Smooth muscle cell (in vitro differentiated cells): ENCODE measurements at regions not wholly inside any gene's neighbourhood (a gene's known extent, or its start where the extent isn't known, plus 50 kb on each side); places are given as distances from the start of the nearest gene placed in this dataset.

ENCODE experiments used
- DNase-seq: peaks from one replicate; lab custom pipeline; 2025; ENCODE audit not compliant: unreplicated experiment; lab: John Stamatoyannopoulos, UW
- H2AFZ ChIP-seq: fragments of 200-600 bp; sonication (generic); 2 replicates; pipeline ENCODE4 v1.6.0; 2016; ENCODE audit warnings: antibody characterized with exemption, low read depth, mild to moderate bottlenecking
- H3F3A ChIP-seq: fragments of 200-600 bp; sonication (generic); 2 replicates; pipeline ENCODE4 v1.6.0; 2017; ENCODE audit warnings: antibody characterized with exemption, low read depth
- H3K27ac ChIP-seq: fragments of 200-600 bp; sonication (generic); 2 replicates; pipeline ENCODE4 v1.5.1; 2016; ENCODE audit warnings: low read depth, mild to moderate bottlenecking
- H3K27me3 ChIP-seq: fragments of 200-600 bp; sonication (generic); 2 replicates; pipeline ENCODE4 v1.6.1; 2016; ENCODE audit warnings: low read depth, mild to moderate bottlenecking
- H3K36me3 ChIP-seq: fragments of 200-600 bp; sonication (generic); 2 replicates; pipeline ENCODE4 v1.5.1; 2016; ENCODE audit warnings: low read depth
- H3K4me1 ChIP-seq: fragments of 200-600 bp; sonication (generic); 2 replicates; pipeline ENCODE4 v1.5.1; 2016; ENCODE audit warnings: low read depth
- H3K4me2 ChIP-seq: fragments of 200-600 bp; sonication (generic); 2 replicates; pipeline ENCODE4 v1.6.0; 2016; ENCODE audit warnings: mild to moderate bottlenecking
- H3K4me3 ChIP-seq: fragments of 200-600 bp; sonication (generic); 2 replicates; pipeline ENCODE4 v1.5.1; 2016; ENCODE audit warnings: mild to moderate bottlenecking
- H3K79me2 ChIP-seq: fragments of 200-600 bp; sonication (generic); 2 replicates; pipeline ENCODE4 v1.6.0; 2016; ENCODE audit warnings: low read depth, mild to moderate bottlenecking
- H3K9ac ChIP-seq: fragments of 200-600 bp; sonication (generic); 2 replicates; pipeline ENCODE4 v1.6.0; 2016; ENCODE audit warnings: low read depth
- H3K9me3 ChIP-seq: fragments of 200-600 bp; sonication (generic); replicated peaks from 2 replicates; pipeline ENCODE4 v1.5.1; 2016; ENCODE audit warnings: low read depth
- H4K20me1 ChIP-seq: fragments of 200-600 bp; sonication (generic); 2 replicates; pipeline ENCODE4 v1.6.0; 2016; ENCODE audit warnings: low read depth
- CTCF ChIP-seq: fragments of 200-600 bp; sonication (generic); IDR thresholded peaks from 2 replicates; pipeline ENCODE4 v1.5.1; 2017; ENCODE audit warnings: borderline replicate concordance, mild to moderate bottlenecking, antibody characterized with exemption; ENCODE audit not compliant: insufficient read depth, poor library complexity, severe bottlenecking
- WGBS: methylation state at CpG from one replicate; pipeline ENCODE4 v1.1.7; 2016; ENCODE audit warnings: low lambda C conversion rate; 5-methylcytosine and 5-hydroxymethylcytosine counted together

GRCh38 chr12:43009846-43010240 is 420.3 kb upstream of the PRICKLE1 start:
- Histone ChIP-seq H3K4me3 (no peak overlapping the region), H3F3A (no peaks in the 10 kb centered on the region), H3K27me3 (no peaks in the 10 kb centered on the region), H3K27ac (peak overlapping the region; percentile 21), H4K20me1 (no peaks in the 10 kb centered on the region), H3K4me2 (peak overlapping the region; percentile 43), H3K9me3 (no peaks in the 10 kb centered on the region), H3K4me1 (peaks cover 4% of the 10 kb centered on the region), H2AFZ (peak overlapping the region; percentile 44), H3K79me2 (no peaks in the 10 kb centered on the region), H3K9ac (no peak overlapping the region), H3K36me3 (no peaks in the 10 kb centered on the region)
- DNase-seq, result no peak
- no peak for TF ChIP-seq CTCF

GRCh38 chr12:43008953-43009845 is 419.7 kb upstream of the PRICKLE1 start:
- Histone ChIP-seq H3K36me3 (no peaks in the 10 kb centered on the region), H2AFZ (peak overlapping the region; percentile 44), H3K27me3 (no peaks in the 10 kb centered on the region), H3K27ac (peak overlapping the region; percentile 21), H3K4me1 (peaks cover 4% of the 10 kb centered on the region), H3K79me2 (no peaks in the 10 kb centered on the region), H4K20me1 (no peaks in the 10 kb centered on the region), H3K4me3 (no peak overlapping the region), H3F3A (no peaks in the 10 kb centered on the region), H3K9ac (no peak overlapping the region), H3K4me2 (peak overlapping the region; percentile 43), H3K9me3 (no peaks in the 10 kb centered on the region)
- 48% methylated on average over 2 of the region's 2 CpGs for WGBS
- TF ChIP-seq CTCF, result no peak
- DNase-seq, result no peak

GRCh38 chr12:43004908-43005307 is 415.4 kb upstream of the PRICKLE1 start:
- no peaks in the 10 kb centered on the region for H3K36me3 ChIP-seq
- no peaks in the 10 kb centered on the region for H4K20me1 ChIP-seq
- H3F3A ChIP-seq, result no peaks in the 10 kb centered on the region
- peaks cover 7% of the 10 kb centered on the region for H3K4me1 ChIP-seq
- WGBS, result 39% methylated on average over 6 of the region's 6 CpGs
- H3K27ac ChIP-seq, result no peak overlapping the region
- no peak overlapping the region for H3K4me3 ChIP-seq
- H3K27me3 ChIP-seq, result no peaks in the 10 kb centered on the region
- H3K79me2 ChIP-seq, result no peaks in the 10 kb centered on the region
- DNase-seq, result no peak
- H3K9me3 ChIP-seq, result peaks cover 3% of the 10 kb centered on the region
- no peak overlapping the region for H3K9ac ChIP-seq
- H3K4me2 ChIP-seq, result peak overlapping the region; percentile 15
- H2AFZ ChIP-seq, result peak overlapping the region; percentile 83
- TF ChIP-seq CTCF, result no peak

- no peak for TF ChIP-seq CTCF
- no peaks in the 10 kb centered on the region for H3K79me2 ChIP-seq
- no peak overlapping the region for H3K4me2 ChIP-seq
- DNase-seq, result no peak
- H3K4me3 ChIP-seq, result no peak overlapping the region
- no peaks in the 10 kb centered on the region for H3K27me3 ChIP-seq
- H2AFZ ChIP-seq, result no peak overlapping the region
- no peaks in the 10 kb centered on the region for H3F3A ChIP-seq
- peaks cover 6% of the 10 kb centered on the region for H3K4me1 ChIP-seq
- no peaks in the 10 kb centered on the region for H4K20me1 ChIP-seq
- H3K27ac ChIP-seq, result no peak overlapping the region
- H3K9ac ChIP-seq, result no peak overlapping the region
- peaks cover 3% of the 10 kb centered on the region for H3K9me3 ChIP-seq
- WGBS, result 97% methylated on average over 2 of the region's 2 CpGs
- H3K36me3 ChIP-seq, result no peaks in the 10 kb centered on the region
Observed at GRCh38 chr12:43004141-43004540, 414.6 kb upstream of the PRICKLE1 start.
